ENCODE measurements at regions not wholly inside any gene's neighbourhood (a gene's known extent, or its start where the extent isn't known, plus 50 kb on each side); places are given as distances from the start of the nearest gene placed in this dataset.

- H3K4me1 ChIP-seq (ENCODE audit: insufficient read depth, low read length): no peaks in the 10 kb centered on the region
- no peaks in the 10 kb centered on the region for H3K36me3 ChIP-seq (ENCODE audit: insufficient read depth, low read length)
- H3K9ac ChIP-seq (ENCODE audit: low read depth, low read length): no peak overlapping the region
- H3K4me3 ChIP-seq (ENCODE audit: low read length): no peak overlapping the region
- no peaks in the 10 kb centered on the region for H3K27me3 ChIP-seq (ENCODE audit: insufficient read depth, low read length)
- no peak overlapping the region for H3K27ac ChIP-seq (ENCODE audit: low read depth, low read length)
- 91% methylated on average over 4 of the region's 4 CpGs for WGBS
- no peaks in the 10 kb centered on the region for H3K9me3 ChIP-seq (ENCODE audit: insufficient read depth, low read depth, low read length)
Observed at GRCh38 chr10:52703898-52704297, 68.7 kb downstream of the MBL2 start.

DNA sequence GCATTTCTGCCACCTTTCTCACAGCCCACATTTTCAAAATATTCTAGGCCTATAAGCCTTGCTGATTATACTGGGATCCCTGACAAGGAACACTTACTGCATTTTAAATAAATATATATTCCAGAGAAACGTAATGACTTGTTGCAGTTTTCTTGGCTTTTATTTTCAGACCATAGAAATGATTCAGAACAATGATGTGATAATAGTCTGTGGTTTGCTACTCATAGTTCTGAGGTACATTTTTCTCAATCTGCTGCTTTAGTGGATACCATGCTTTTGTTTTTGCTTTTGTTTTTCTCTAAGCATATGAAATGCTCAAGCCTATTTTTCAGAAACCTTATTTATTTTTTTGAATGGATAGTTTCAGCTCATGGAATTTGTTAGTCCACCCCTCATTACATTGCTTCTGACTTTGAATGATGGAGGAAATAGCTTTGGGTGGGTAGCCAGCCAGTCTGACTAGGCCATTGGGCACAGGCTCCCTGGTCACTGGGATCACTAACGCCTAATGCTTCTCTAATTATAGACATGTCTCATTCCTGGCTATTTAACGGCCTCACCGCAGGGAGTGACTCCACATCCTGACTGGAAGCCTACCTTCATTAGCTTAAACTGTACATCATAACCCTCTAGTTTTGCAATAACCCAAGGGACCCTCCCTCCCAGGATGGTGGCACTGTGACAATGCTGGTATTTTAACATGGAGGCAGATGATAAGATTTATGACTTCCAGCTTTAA, 66.1 kb downstream of the MBL2 start:
- Histone ChIP-seq H3K27me3 (ENCODE audit: insufficient read depth, low read length) (no peaks in the 10 kb centered on the region), H3K9me3 (ENCODE audit: insufficient read depth, low read depth, low read length) (no peaks in the 10 kb centered on the region), H3K36me3 (ENCODE audit: insufficient read depth, low read length) (no peaks in the 10 kb centered on the region), H3K4me1 (ENCODE audit: insufficient read depth, low read length) (no peaks in the 10 kb centered on the region), H3K27ac (ENCODE audit: low read depth, low read length) (no peak overlapping the region), H3K4me3 (ENCODE audit: low read length) (no peak overlapping the region), H3K9ac (ENCODE audit: low read depth, low read length) (no peak overlapping the region)
- WGBS: 95% methylated on average over 4 of the region's 4 CpGs

Data from HUES64 (cell line).